ENCODE measurements at regions not wholly inside any gene's neighbourhood (a gene's known extent, or its start where the extent isn't known, plus 50 kb on each side); places are given as distances from the start of the nearest gene placed in this dataset.

GRCh38 chr5:91925249-91925648, 542.1 kb upstream of the ARRDC3 start:
- TF ChIP-seq CTCF (IDR thresholded peaks at IDR 0.05) (no peak), POLR2AphosphoS5 (IDR thresholded peaks at IDR 0.05) (no peak), POLR2A (IDR thresholded peaks at IDR 0.05) (no peak), EP300 (IDR thresholded peaks at IDR 0.05) (no peak)
